Astrocyte of the cerebellum (primary cell): ENCODE measurements at regions not wholly inside any gene's neighbourhood (a gene's known extent, or its start where the extent isn't known, plus 50 kb on each side); places are given as distances from the start of the nearest gene placed in this dataset.
"Not testable (repeated sequence)": the region's sequence is repeated elsewhere in the genome, so short reads cannot be mapped to it uniquely, and the experiment has no call there.

Experiments
- DNase-seq: peaks from one replicate; pipeline ENCODE4 v3.0.0-alpha.2; 2011; ENCODE audit warnings: low read depth
- H3K4me3 ChIP-seq: 2 replicates; pipeline ENCODE4 v1.5.1; 2011; ENCODE audit warnings: mild to moderate bottlenecking, low read depth, low read length, moderate library complexity
- in situ Hi-C: cut with HindIII; loops from 2 replicates; pipeline ENCODE4 v1.10.0; 2017; ENCODE audit warnings: low sequenced_read_pairs
- TF ChIP-seq, protein P1 (sequence below): IDR thresholded peaks from 2 replicates; pipeline ENCODE4 v1.5.1; 2012; ENCODE audit warnings: low read length, low read depth, moderate library complexity, mild to moderate bottlenecking; ENCODE audit errors: missing control alignments

DNA sequence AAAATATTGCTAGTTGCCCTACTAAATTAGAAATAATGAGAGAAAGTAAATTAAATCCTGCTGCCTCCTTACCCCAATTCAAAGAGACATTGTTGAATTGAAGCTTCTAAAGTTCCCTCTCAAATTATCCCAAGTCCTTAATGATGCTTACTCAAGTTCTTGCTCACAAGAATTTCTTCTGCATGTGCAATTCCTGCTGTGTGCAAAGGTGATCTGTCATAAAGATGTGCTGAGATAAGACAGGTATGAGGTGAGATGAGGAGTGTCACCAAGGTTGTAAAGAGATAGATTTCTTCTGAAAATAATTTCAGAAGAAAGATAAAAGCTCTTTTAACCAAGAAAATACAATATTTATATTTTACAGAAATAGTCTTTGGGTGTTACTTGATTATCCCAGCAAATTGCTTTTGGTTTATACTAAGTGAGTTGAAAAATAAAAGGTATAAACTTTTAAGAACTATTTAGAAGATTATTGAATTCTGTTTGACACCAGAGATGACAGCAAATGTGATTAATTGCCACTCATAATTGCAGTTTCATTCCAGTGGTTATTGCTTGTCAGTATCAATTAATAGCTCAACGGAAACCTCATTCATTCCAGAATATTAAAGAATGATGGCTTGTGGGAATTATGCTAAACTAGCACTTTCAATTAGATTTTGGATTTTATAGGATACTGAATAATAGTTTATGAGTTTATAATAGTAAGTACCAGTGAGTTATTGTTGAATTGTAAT lies 674.3 kb downstream of the STK39 start:
- in situ Hi-C loops, result no loop called here
- H3K4me3 ChIP-seq, result no peak overlapping the region
- TF ChIP-seq, protein P1, sequence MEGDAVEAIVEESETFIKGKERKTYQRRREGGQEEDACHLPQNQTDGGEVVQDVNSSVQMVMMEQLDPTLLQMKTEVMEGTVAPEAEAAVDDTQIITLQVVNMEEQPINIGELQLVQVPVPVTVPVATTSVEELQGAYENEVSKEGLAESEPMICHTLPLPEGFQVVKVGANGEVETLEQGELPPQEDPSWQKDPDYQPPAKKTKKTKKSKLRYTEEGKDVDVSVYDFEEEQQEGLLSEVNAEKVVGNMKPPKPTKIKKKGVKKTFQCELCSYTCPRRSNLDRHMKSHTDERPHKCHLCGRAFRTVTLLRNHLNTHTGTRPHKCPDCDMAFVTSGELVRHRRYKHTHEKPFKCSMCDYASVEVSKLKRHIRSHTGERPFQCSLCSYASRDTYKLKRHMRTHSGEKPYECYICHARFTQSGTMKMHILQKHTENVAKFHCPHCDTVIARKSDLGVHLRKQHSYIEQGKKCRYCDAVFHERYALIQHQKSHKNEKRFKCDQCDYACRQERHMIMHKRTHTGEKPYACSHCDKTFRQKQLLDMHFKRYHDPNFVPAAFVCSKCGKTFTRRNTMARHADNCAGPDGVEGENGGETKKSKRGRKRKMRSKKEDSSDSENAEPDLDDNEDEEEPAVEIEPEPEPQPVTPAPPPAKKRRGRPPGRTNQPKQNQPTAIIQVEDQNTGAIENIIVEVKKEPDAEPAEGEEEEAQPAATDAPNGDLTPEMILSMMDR, result no peak

DNA sequence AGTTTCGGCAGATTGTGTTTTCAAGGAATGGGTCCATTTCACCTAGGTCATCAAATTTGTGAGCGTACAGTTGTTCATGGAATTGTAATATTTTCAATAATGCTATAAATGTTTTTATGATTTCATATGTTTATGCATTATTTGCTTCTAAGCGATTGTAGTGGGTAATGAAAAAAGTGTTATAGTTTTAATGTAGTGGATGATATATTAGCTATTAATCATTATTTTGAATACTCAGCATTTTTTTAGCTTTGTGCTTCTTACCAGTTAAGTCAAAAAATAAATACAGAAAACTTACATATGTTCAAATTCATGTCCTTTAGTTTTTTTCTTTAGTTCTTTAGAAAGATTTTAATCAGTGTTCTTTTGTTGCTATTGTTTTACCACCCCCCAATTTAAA lies 677.0 kb downstream of the STK39 start:
- in situ Hi-C loops, result no loop called here
- no peak for DNase-seq
- no peak overlapping the region for H3K4me3 ChIP-seq
- TF ChIP-seq, protein P1, result no peak

More for the DNA sequence above, 674.3 kb downstream of the STK39 start:
- DNase-seq, result no peak

DNA sequence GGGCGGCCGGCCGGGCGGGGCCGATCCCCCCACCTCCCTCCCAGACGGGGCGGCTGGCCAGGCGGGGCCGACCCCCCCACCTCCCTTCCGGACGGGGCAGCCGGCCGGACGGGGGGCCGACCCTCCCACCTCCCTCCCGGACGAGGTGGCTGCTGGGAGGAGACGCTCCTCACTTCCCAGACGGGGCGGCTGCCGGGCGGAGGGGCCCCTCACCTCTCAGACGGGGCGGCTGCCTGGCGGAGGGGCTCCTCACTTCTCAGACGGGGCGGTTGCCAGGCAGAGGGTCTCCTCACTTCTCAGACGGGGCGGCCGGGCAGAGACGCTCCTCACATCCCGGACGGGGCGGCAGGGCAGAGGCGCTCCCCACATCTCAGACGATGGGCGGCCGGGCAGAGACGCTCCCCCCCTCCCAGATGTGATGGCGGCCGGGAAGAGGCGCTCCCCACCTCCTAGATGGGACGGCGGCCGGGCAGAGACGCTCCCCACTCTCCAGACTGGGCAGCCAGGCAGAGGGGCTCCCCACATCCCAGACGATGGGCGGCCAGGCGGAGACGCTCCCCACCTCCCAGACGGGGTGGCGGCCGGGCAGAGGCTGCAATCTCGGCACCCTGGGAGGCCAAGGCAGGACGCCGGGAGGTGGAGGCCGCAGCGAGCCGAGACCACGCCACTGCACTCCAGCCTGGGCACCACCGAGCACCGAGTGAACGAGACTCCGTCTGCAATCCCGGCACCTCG lies 675.8 kb downstream of the XIRP2 start:
- H3K4me3 ChIP-seq, in situ Hi-C loops, DNase-seq: not testable (repeated sequence)

DNA sequence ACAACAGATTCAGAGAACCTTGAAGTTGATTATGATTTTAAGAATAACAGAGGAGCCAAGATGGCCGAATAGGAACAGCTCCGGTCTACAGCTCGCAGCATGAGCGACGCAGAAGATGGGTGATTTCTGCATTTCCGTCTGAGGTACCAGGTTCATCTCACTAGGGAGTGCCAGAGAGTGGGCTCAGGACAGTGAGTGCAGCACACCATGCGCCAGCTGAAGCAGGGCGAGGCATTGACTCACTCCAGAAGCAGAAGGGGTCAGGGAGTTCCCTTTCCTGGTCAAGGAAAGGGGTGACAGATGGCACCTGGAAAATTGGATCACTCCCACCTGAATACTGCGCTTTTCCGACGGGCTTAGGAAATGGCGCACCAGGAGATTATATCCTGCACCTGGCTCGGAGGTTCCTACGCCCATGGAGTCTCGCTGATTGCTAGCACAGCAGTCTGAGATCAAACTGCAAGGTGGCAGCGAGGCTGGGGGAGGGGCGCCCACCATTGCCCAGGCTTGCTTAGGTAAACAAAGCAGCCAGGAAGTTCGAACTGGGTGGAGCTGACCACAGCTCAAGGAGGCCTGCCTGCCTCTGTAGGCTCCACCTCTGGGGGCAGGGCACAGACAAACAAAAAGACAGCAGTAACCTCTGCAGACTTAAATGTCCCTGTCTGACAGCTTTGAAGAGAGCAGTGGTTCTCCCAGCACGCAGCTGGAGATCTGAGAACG lies 670.2 kb downstream of the XIRP2 start:
- H3K4me3 ChIP-seq, DNase-seq, in situ Hi-C loops: not testable (repeated sequence)

DNA sequence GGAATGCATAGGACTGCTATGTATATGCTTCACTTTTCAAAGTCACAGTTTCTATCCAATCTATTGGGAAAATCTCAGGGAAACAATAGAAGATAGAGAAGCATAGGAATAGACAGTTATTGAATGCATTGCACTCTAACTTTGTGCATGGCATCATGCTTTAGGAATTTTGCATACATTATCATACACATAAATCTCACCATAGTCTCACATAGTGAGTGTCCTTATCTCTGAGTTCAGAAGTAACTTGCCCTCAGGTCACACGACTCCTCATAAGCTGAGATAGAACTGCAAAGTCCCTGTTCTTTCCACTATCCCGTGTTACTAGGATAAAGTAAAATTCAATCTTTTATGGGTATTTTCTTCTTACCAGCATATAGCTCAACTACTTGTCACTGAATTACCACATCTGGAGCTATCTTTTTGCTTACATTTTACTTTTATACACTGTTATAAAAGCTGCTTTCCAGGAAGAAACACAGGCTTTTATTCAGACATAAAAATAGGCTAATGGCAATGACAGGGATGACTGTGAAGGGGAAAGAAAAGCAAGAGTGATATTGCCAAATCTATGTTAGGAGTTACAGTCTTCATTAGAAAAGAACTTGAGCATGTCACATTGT lies 666.9 kb downstream of the XIRP2 start:
- TF ChIP-seq, protein P1, result no peak
- DNase-seq, result no peak
- H3K4me3 ChIP-seq, result no peak overlapping the region
- in situ Hi-C loops, result no loop called here

DNA sequence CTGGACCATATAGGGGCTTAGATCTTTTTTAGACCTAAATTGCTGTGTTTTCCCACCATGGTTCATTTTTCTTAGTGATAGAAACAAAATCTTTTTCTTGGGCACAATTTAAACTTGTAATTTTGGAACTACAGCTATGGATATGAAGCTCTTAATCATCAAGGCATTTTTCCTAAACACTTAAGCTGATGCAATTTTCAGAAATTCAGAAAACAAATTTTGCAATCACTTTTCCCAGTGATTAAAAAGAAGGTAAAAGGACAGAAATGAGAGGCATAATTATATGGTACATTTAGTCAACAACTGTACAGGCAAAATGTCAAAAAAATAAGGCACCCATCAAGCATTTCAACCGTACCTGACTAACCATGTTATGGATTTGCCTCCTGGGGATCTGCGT lies 665.4 kb downstream of the XIRP2 start:
- TF ChIP-seq, protein P1, result no peak
- H3K4me3 ChIP-seq, result no peak overlapping the region
- in situ Hi-C loops, result no loop called here
- no peak for DNase-seq

DNA sequence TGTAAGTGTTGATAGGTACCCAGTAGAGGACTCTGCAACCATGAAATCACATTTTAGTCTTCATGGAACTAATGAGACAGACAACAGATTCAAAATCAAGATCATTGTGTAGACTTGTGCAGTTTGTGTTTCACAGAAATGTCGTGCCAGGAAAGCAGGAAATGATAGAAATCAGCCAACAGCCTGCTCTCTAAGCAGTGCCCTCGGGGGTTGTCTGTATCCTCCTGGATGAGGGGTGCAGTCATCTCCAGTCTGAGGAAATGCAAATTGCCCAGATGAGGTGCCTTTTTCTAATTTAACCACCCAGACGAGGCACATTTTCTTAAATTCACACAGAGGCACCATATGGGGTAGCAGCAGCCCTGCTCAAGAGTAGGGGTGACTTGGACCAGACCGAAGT lies 663.1 kb downstream of the XIRP2 start:
- in situ Hi-C loops, result no loop called here
- TF ChIP-seq, protein P1, result no peak
- DNase-seq, result no peak
- H3K4me3 ChIP-seq, result no peak overlapping the region
